Cardiac muscle cell (in vitro differentiated cells and primary cell): ENCODE measurements at regions not wholly inside any gene's neighbourhood (a gene's known extent, or its start where the extent isn't known, plus 50 kb on each side); places are given as distances from the start of the nearest gene placed in this dataset.

Experiments used
- DNase-seq, 2 donors: peaks; one replicate each; pipeline versions ENCODE4 v3.0.0 to v3.0.0-alpha.2; 2010 to 2017; ENCODE audit warnings: low read depth in 1 of 2, low spot score in 1 of 2
- H3K27ac ChIP-seq: fragments of 200-600 bp; sonication (generic); 2 replicates; pipeline ENCODE4 v1.5.1; 2016
- H3K27me3 ChIP-seq: fragments of 200-600 bp; sonication (generic); 2 replicates; pipeline ENCODE4 v1.6.0; 2016; ENCODE audit warnings: control low read depth
- H3K36me3 ChIP-seq: fragments of 200-600 bp; sonication (generic); 2 replicates; pipeline ENCODE4 v1.5.1; 2016; ENCODE audit warnings: control low read depth
- H3K4me1 ChIP-seq: fragments of 200-600 bp; sonication (generic); 2 replicates; pipeline ENCODE4 v1.8.1; 2017; ENCODE audit warnings: low read depth, mild to moderate bottlenecking, mixed run types
- H3K4me3 ChIP-seq: fragments of 200-600 bp; sonication (generic); 2 replicates; pipeline ENCODE4 v1.5.1; 2016; ENCODE audit warnings: mild to moderate bottlenecking
- H3K9me3 ChIP-seq: fragments of 200-600 bp; sonication (generic); 2 replicates; pipeline ENCODE4 v1.5.1; 2017; ENCODE audit warnings: low read depth, mild to moderate bottlenecking, control low read depth
- CTCF ChIP-seq: IDR thresholded peaks from 2 replicates; pipeline ENCODE4 v1.5.1; 2012; ENCODE audit warnings: low read depth, mild to moderate bottlenecking, low read length

- Histone ChIP-seq H3K27me3 (peaks cover 8% of the 10 kb centered on the region), H3K36me3 (no peaks in the 10 kb centered on the region), H3K9me3 (no peaks in the 10 kb centered on the region), H3K4me1 (no peaks in the 10 kb centered on the region), H3K4me3 (no peak overlapping the region), H3K27ac (no peak overlapping the region)
- no peak for TF ChIP-seq CTCF
- no peak for DNase-seq
Observed at GRCh38 chr20:21583486-21584168, 69.8 kb upstream of the NKX2-2 start.

- Histone ChIP-seq H3K9me3 (no peaks in the 10 kb centered on the region), H3K4me3 (no peak overlapping the region), H3K27me3 (peaks cover 52% of the 10 kb centered on the region), H3K27ac (no peak overlapping the region), H3K36me3 (no peaks in the 10 kb centered on the region), H3K4me1 (no peaks in the 10 kb centered on the region)
- no peak for DNase-seq
- TF ChIP-seq CTCF: no peak
Observed at GRCh38 chr20:21577551-21577950, 63.7 kb upstream of the NKX2-2 start.

- Histone ChIP-seq H3K36me3 (no peaks in the 10 kb centered on the region), H3K9me3 (no peaks in the 10 kb centered on the region), H3K4me3 (no peak overlapping the region), H3K4me1 (no peaks in the 10 kb centered on the region), H3K27ac (no peak overlapping the region), H3K27me3 (peaks cover 53% of the 10 kb centered on the region)
- no peak for TF ChIP-seq CTCF
- no peak for DNase-seq
Observed at GRCh38 chr20:21575981-21576740, 62.3 kb upstream of the NKX2-2 start.

GRCh38 chr20:21575167-21575566, 61.3 kb upstream of the NKX2-2 start:
- Histone ChIP-seq H3K9me3 (no peaks in the 10 kb centered on the region), H3K27me3 (peaks cover 61% of the 10 kb centered on the region)
- TF ChIP-seq CTCF: no peak

GRCh38 chr20:21574443-21574842, 60.6 kb upstream of the NKX2-2 start:
- Histone ChIP-seq H3K27me3 (peaks cover 68% of the 10 kb centered on the region), H3K4me3 (no peak overlapping the region)

More at GRCh38 chr20:21575167-21575566, 61.3 kb upstream of the NKX2-2 start:
- Histone ChIP-seq H3K4me1 (no peaks in the 10 kb centered on the region), H3K36me3 (no peaks in the 10 kb centered on the region), H3K4me3 (no peak overlapping the region), H3K27ac (no peak overlapping the region)
- no peak for DNase-seq

More at GRCh38 chr20:21574443-21574842, 60.6 kb upstream of the NKX2-2 start:
- H3K36me3 ChIP-seq: no peaks in the 10 kb centered on the region
- no peak for TF ChIP-seq CTCF
- no peak for DNase-seq
- no peak overlapping the region for H3K27ac ChIP-seq
- no peaks in the 10 kb centered on the region for H3K9me3 ChIP-seq
- H3K4me1 ChIP-seq: no peaks in the 10 kb centered on the region
